ENCODE measurements at regions not wholly inside any gene's neighbourhood (a gene's known extent, or its start where the extent isn't known, plus 50 kb on each side); places are given as distances from the start of the nearest gene placed in this dataset.

GRCh38 chr14:53464376-53464775, 311.3 kb upstream of the DDHD1 start:
- H3K23me2 ChIP-seq (ENCODE audit: insufficient read length, low read depth, low read length, poor library complexity, severe bottlenecking) = no peaks in the 10 kb centered on the region
- H4K5ac ChIP-seq (ENCODE audit: insufficient read length, low read depth, low read length) = no peak overlapping the region
- H3K27me3 ChIP-seq (ENCODE audit: insufficient read depth, low read length) = no peaks in the 10 kb centered on the region
- no peak overlapping the region for H2BK5ac ChIP-seq (ENCODE audit: insufficient read length, low read length)
- H3K56ac ChIP-seq (ENCODE audit: insufficient read length, low read depth, low read length) = no peak overlapping the region
- no peak overlapping the region for H3K23ac ChIP-seq (ENCODE audit: insufficient read length, low read depth, low read length)
- H3K9me3 ChIP-seq (ENCODE audit: control insufficient read depth, low read depth, low read length) = no peaks in the 10 kb centered on the region
- H3K27ac ChIP-seq (ENCODE audit: insufficient read length, low read depth, low read length) = no peak overlapping the region
- no peak overlapping the region for H2BK120ac ChIP-seq (ENCODE audit: low read depth, low read length, poor library complexity, severe bottlenecking)
- H2AK5ac ChIP-seq (ENCODE audit: insufficient read length, low read length) = no peak overlapping the region
- H2AFZ ChIP-seq (ENCODE audit: low read length) = no peak overlapping the region
- H4K8ac ChIP-seq (replicated peaks; ENCODE audit: insufficient read length, low read depth, low read length) = no peak overlapping the region
- H3K36me3 Mint-ChIP-seq (ENCODE audit: insufficient read depth in 1 of 3, low read depth in 3 of 3) = no peaks in the 10 kb centered on the region
- no peak overlapping the region for H3K4me3 Mint-ChIP-seq
- H3K4me2 ChIP-seq (ENCODE audit: insufficient read depth, insufficient read length, low read length) = no peak overlapping the region
- H4K91ac ChIP-seq (ENCODE audit: insufficient read length, low read depth, low read length) = no peak overlapping the region
- no peaks in the 10 kb centered on the region for H3K79me2 ChIP-seq (ENCODE audit: insufficient read depth, low read length)
- no peak overlapping the region for H3T11ph ChIP-seq (ENCODE audit: low read length)
- peaks cover 7 to 9% of the 10 kb centered on the region in 2 experiments for H3K4me1 Mint-ChIP-seq
- H2BK20ac ChIP-seq (ENCODE audit: low read depth, low read length, poor library complexity, severe bottlenecking) = no peak overlapping the region
- no peak for TF ChIP-seq CTCF (conservative IDR thresholded peaks at IDR 0.05)
- WGBS (ENCODE audit: extremely low coverage, insufficient read length, low lambda C conversion rate) = no CpG with 5 or more reads among the region's 2 CpGs
- H4K20me1 ChIP-seq (ENCODE audit: control insufficient read depth, insufficient read depth, insufficient read length) = no peaks in the 10 kb centered on the region
- H3K4ac ChIP-seq (ENCODE audit: low read depth, low read length) = no peak overlapping the region
- H3K9ac ChIP-seq (ENCODE audit: extremely low read depth, insufficient read length, low read length) = no peak overlapping the region
- no peak overlapping the region for H2BK12ac ChIP-seq (ENCODE audit: insufficient read length, low read depth, low read length)
- no peak overlapping the region for H3K14ac ChIP-seq (ENCODE audit: insufficient read depth, low read length)
- no peaks in the 10 kb centered on the region; the same call in 1 of the 2 replicates for H3K27me3 Mint-ChIP-seq (ENCODE audit: low read depth)
- no peaks in the 10 kb centered on the region for H3K79me1 ChIP-seq (ENCODE audit: insufficient read depth, low read depth, low read length, poor library complexity, severe bottlenecking)
- H3K27ac Mint-ChIP-seq = no peak overlapping the region
- H3K18ac ChIP-seq (ENCODE audit: insufficient read length, low read depth, low read length) = no peak overlapping the region
- no peaks in the 10 kb centered on the region; the same call in 1 of the 2 replicates for H3K4me1 ChIP-seq (ENCODE audit: insufficient read depth, low read length)
- no peak for DNase-seq
- H2BK15ac ChIP-seq (ENCODE audit: low read depth, low read length) = no peak overlapping the region
- H3K9me3 Mint-ChIP-seq = 0 out of 5 replicates have a peak, but pooled peaks cover 0 to 2% of the 10 kb centered on the region in 2 experiments
